DOHH2 (cell line): ENCODE measurements at regions not wholly inside any gene's neighbourhood (a gene's known extent, or its start where the extent isn't known, plus 50 kb on each side); places are given as distances from the start of the nearest gene placed in this dataset.

Experiments used
- H3F3A ChIP-seq: fragments of 200-600 bp; sonication (generic), shearing (Covaris generic); 2 replicates; pipeline ENCODE4 v1.6.0; 2016; ENCODE audit warnings: antibody characterized with exemption, mild to moderate bottlenecking; ENCODE audit not compliant: control insufficient read depth, insufficient read depth
- H3K27ac ChIP-seq: fragments of 200-600 bp; sonication (generic); 2 replicates; pipeline ENCODE4 v1.5.1; 2014; ENCODE audit warnings: low read depth, mild to moderate bottlenecking, low read length, moderate library complexity
- H3K27me3 ChIP-seq: fragments of 200-600 bp; sonication (generic); 2 replicates; pipeline ENCODE4 v1.6.1; 2014; ENCODE audit warnings: mild to moderate bottlenecking, low read length, mixed read lengths; ENCODE audit not compliant: control insufficient read depth
- H3K36me3 ChIP-seq: fragments of 200-600 bp; sonication (generic); 2 replicates; pipeline ENCODE4 v1.6.1; 2014; ENCODE audit warnings: mild to moderate bottlenecking, low read length, moderate library complexity, mixed read lengths; ENCODE audit not compliant: control insufficient read depth
- H3K4me1 ChIP-seq: fragments of 200-600 bp; sonication (generic); 2 replicates; pipeline ENCODE4 v1.6.1; 2014; ENCODE audit warnings: mild to moderate bottlenecking, low read length, mixed read lengths; ENCODE audit not compliant: control insufficient read depth
- H3K4me2 ChIP-seq: fragments of 200-600 bp; sonication (generic); 2 replicates; pipeline ENCODE4 v1.6.0; 2014; ENCODE audit warnings: mild to moderate bottlenecking, low read length, moderate library complexity
- H3K4me3 ChIP-seq: fragments of 200-600 bp; sonication (generic); 2 replicates; pipeline ENCODE4 v1.5.1; 2014; ENCODE audit warnings: mild to moderate bottlenecking, low read length, mixed read lengths
- H3K79me2 ChIP-seq: fragments of 200-600 bp; sonication (generic); 2 replicates; pipeline ENCODE4 v1.6.1; 2014; ENCODE audit warnings: mild to moderate bottlenecking, low read length, mixed read lengths; ENCODE audit not compliant: control insufficient read depth
- H3K9me2 ChIP-seq: fragments of 200-600 bp; sonication (generic); replicated peaks from 2 replicates; pipeline ENCODE4 v1.6.1; 2014; ENCODE audit warnings: mild to moderate bottlenecking, low read length, mixed read lengths; ENCODE audit not compliant: control insufficient read depth
- H3K9me3 ChIP-seq: fragments of 200-600 bp; sonication (generic); 2 replicates; pipeline ENCODE4 v1.6.1; 2014; ENCODE audit warnings: antibody characterized with exemption, low read length, mixed read lengths; ENCODE audit not compliant: control insufficient read depth, insufficient read depth
- H4K20me1 ChIP-seq: fragments of 200-600 bp; sonication (generic); 2 replicates; pipeline ENCODE4 v1.6.0; 2014; ENCODE audit warnings: low read depth, mild to moderate bottlenecking, antibody characterized with exemption, low read length, moderate library complexity; ENCODE audit not compliant: control insufficient read depth, insufficient read depth
- EZH2phosphoT487 ChIP-seq: fragments of 200-600 bp; sonication (generic); IDR thresholded peaks from 2 replicates; pipeline ENCODE4 v1.6.1; 2017; ENCODE audit warnings: borderline replicate concordance, mild to moderate bottlenecking, antibody characterized with exemption, low read length, moderate library complexity, mixed read lengths
- TF ChIP-seq, protein P1 (sequence below): fragments of 200-600 bp; sonication (generic); IDR thresholded peaks from one replicate; pipeline ENCODE4 v1.5.1; 2014; ENCODE audit warnings: antibody characterized with exemption, mild to moderate bottlenecking, low read depth, low read length; ENCODE audit not compliant: poor library complexity, severe bottlenecking

DNA sequence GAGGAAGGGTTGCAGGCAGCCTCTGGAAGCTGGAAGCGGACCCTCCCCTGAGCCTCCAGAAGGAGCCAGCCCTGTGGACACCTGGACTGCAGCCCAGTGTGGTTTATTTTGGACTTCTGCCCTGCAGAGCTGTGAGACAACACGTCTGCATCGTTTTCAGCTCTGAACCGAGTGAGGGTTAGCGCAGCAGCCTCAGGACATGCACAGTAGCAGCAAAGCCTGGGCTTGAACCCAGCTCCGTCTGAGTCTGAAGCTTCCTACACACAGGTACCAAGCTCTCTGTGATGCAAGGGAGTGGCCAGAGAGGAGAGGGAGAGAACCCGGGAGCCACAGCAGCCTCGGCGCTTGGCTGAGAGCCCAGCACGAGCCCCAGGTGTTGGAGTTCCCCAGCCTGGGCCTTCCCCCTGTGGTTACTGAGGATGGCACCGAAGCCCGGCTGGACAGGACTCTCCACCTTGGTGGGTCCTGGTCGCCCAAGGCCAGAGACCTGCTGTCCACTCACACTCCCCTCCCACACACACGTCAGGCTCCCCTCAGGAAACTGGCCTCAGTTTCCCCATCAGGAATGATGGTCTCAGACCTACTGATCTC lies 128.2 kb downstream of the OLFM1 start:
- Histone ChIP-seq H3K36me3 (no peaks in the 10 kb centered on the region), H3K9me3 (peaks cover 25% of the 10 kb centered on the region; the same call in 1 of the 2 replicates), H3K27me3 (no peaks in the 10 kb centered on the region), H4K20me1 (no peaks in the 10 kb centered on the region), H3K9me2 (no peaks in the 10 kb centered on the region), H3K4me2 (no peak overlapping the region), H3F3A (no peaks in the 10 kb centered on the region), H3K27ac (no peak overlapping the region), H3K4me1 (no peaks in the 10 kb centered on the region), H3K79me2 (no peaks in the 10 kb centered on the region), H3K4me3 (no peak overlapping the region)
- no peak for TF ChIP-seq EZH2phosphoT487
- TF ChIP-seq, protein P1, sequence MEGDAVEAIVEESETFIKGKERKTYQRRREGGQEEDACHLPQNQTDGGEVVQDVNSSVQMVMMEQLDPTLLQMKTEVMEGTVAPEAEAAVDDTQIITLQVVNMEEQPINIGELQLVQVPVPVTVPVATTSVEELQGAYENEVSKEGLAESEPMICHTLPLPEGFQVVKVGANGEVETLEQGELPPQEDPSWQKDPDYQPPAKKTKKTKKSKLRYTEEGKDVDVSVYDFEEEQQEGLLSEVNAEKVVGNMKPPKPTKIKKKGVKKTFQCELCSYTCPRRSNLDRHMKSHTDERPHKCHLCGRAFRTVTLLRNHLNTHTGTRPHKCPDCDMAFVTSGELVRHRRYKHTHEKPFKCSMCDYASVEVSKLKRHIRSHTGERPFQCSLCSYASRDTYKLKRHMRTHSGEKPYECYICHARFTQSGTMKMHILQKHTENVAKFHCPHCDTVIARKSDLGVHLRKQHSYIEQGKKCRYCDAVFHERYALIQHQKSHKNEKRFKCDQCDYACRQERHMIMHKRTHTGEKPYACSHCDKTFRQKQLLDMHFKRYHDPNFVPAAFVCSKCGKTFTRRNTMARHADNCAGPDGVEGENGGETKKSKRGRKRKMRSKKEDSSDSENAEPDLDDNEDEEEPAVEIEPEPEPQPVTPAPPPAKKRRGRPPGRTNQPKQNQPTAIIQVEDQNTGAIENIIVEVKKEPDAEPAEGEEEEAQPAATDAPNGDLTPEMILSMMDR = no peak

DNA sequence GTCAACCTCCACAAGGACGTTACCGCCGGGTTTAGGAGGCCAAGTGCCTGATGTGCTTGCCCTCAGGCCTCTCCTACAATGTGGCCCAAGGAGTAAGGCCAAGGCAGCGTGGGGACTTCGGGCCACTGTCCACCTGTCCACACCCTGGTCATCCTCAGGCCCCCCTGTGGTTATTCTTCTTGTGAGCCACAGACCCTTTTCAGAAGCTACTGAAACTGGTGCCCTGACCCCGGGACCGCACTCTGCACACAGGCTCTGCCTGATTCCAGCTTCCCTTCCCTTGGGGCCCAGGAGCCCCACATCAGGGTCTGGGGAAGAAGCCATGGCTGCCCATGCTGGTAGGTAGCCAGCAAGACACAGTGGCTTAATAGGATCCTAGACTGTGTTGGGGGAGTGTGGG lies 128.8 kb downstream of the OLFM1 start:
- H3K4me1 ChIP-seq = no peaks in the 10 kb centered on the region
- H3K36me3 ChIP-seq = no peaks in the 10 kb centered on the region
- H4K20me1 ChIP-seq = no peaks in the 10 kb centered on the region
- H3K4me3 ChIP-seq = no peak overlapping the region
- no peaks in the 10 kb centered on the region for H3K9me2 ChIP-seq
- no peak overlapping the region for H3K4me2 ChIP-seq
- H3K9me3 ChIP-seq = peaks cover 19% of the 10 kb centered on the region; the same call in 1 of the 2 replicates
- no peak overlapping the region for H3K27ac ChIP-seq
- TF ChIP-seq EZH2phosphoT487 = no peak
- TF ChIP-seq, protein P1 = no peak
- H3K27me3 ChIP-seq = no peaks in the 10 kb centered on the region
- no peaks in the 10 kb centered on the region for H3K79me2 ChIP-seq
- no peaks in the 10 kb centered on the region for H3F3A ChIP-seq

DNA sequence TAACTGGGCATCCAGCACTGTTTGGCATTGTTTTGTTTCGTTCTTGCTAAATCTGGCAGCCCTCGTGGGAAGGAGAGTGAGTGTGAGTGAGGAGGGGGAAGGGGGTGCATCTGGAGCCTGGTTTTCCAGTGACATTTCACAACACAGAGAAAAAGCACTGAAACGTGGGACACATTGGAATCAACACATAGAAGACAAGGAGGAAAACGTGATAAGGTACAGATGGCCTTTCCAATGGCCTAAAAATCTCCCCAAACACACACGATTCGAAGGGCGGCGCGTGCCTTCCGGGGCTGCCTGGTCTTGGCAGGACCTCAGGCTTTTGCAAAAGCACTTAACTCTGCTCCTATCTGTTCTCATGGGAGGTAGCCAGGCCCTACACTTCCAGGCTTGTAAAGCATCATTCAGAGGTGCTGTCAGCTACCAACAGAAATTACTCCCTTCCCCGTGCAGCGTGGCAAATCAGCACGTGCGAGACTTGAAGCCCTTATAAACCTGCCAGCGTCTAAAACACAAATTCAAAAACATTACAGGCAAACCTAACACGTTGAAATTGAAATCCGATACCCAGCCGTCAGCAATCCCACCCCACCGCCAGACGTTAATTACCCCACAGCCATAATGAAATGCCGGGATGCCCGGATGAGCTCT lies 129.4 kb downstream of the OLFM1 start:
- no peaks in the 10 kb centered on the region for H3K36me3 ChIP-seq
- no peak overlapping the region for H3K27ac ChIP-seq
- TF ChIP-seq EZH2phosphoT487 = no peak
- TF ChIP-seq, protein P1 = no peak
- no peaks in the 10 kb centered on the region for H3F3A ChIP-seq
- H3K9me3 ChIP-seq = peaks cover 12% of the 10 kb centered on the region; the same call in 1 of the 2 replicates
- H3K4me3 ChIP-seq = no peak overlapping the region
- no peaks in the 10 kb centered on the region for H3K4me1 ChIP-seq
- H3K79me2 ChIP-seq = no peaks in the 10 kb centered on the region
- no peak overlapping the region for H3K4me2 ChIP-seq
- H3K27me3 ChIP-seq = no peaks in the 10 kb centered on the region
- no peaks in the 10 kb centered on the region for H4K20me1 ChIP-seq
- H3K9me2 ChIP-seq = no peaks in the 10 kb centered on the region
